ENCODE measurements at regions not wholly inside any gene's neighbourhood (a gene's known extent, or its start where the extent isn't known, plus 50 kb on each side); places are given as distances from the start of the nearest gene placed in this dataset.
A peak's percentile ranks its signal among the peaks of the same experiment; 100 is the strongest.

DNA sequence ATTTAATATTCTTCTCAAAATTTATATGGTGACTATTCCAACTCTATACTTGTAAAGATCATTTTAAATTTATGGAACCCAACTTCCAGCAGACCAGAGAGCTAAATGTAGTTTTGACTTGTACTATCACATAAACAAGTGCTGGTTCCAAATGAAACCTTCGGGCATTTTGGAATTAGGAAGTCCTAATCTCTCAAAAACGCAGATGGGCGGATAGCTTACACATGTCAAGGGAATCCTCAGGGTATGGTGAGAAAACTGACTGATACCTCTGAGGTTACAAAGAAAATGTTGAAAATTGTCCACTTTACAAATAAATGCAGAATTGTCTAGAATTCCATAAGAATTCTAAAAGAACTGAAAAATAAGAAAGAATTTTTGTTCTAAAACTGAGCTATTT is 224.1 kb downstream of the SS18 start:
- DNase-seq = no peak

DNA sequence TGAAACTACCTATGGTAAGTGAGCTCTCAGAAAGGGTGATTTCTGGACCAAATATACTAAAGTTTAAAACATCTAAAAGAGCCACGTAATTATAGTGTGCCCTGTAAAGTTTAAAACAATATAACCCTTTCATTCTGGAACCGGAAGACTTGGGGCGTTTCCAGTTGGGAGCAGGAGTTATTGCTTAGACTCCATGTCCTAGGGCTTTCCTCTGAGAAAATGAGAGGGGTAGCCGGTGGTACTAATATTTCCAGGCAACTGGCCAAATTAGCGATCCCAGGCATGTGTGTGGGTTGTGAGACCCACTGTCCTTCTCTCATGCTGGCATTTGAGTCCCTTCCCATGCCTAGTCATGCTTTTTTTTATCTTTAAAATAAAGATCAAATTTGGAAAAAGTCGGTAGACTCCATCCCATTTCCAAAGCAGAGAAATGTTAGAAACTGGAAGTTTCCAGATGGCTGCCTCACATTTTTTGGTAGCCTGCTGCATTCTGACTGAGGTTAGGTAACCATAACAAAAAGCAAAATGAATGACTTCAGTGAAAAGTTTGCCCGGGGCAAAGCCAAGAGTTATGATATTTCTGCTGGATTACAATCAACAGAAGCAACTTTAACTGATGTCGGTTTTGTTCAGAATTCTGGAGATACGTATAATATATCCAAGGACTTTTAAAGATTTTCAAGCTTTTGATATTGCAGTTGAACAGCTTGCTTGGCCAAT is 227.4 kb downstream of the SS18 start:
- DNase-seq = no peak

DNA sequence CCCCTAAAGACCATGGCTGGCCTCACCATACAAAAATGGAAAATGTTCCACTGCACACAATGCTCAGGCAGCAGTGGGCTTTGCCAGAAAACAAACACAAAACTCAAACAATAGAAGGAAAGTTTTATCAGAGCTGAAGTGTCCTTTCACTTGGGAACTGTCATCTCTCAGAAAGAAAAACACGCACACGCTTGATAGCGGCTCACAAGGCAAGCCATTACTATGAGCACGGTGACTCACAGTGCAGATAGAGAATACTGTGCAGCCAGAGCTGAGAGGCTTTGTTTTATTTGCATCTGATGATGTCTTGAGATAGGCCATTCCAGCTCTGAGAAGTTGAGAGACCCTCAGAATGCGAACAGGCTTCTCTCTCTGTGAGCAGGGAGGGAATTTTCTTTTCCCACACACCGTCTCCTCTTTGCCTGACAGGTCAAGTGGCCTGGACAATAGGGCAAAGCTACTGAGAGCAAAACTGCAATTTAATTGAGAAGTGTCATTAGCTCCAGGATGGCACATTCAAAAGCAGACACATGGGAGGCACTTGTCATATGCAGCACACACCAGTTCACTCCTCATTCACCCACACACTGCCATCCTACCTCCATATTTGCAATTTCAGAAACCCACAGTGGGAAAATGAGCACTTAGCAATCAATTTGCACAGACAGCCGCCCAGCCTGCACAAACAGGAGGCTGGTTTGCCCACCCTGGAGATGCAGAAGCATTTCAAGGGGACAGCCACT is 236.6 kb downstream of the SS18 start:
- DNase-seq = no peak

DNA sequence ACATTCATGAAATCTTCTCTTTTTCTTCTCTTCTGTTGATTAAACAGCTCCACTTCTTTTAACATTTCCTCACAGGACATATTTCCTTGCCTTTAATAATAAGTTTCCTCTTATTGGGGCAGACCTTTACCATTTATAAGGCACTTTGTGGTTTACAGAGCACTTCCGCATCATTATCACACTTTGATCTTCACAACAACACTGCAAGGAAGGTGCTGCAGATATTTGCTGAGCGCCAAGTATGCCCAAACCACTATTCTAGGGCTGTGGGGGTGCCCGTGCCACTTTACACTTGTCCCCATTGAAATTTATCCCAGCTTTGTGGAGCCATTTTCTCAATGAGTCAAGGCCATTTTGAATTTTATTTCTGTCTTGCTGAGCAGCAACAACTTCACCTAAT is 246.6 kb downstream of the SS18 start:
- DNase-seq = no peak

DNA sequence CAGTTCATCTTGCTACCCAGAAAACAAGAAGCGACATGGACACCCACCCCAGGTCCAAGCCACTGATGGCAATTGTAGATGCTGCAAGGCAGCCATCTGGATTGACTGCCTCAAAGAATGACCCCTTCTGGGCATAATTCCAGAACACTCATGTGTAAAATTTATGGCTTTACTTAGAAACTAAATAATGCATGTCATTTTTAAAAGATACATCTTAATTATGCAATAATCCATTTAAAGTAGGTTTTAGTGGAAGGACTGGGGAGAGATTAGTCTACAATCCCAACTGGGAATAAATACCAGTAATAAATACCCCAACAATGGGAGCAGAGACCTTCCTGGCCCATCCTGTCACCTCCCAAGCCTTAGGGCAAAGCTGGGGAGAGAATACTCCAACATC is 247.7 kb downstream of the SS18 start:
- no peak for DNase-seq

GRCh38 chr18:25834061-25834460 is 256.4 kb downstream of the SS18 start:
- DNase-seq = no peak

DNA sequence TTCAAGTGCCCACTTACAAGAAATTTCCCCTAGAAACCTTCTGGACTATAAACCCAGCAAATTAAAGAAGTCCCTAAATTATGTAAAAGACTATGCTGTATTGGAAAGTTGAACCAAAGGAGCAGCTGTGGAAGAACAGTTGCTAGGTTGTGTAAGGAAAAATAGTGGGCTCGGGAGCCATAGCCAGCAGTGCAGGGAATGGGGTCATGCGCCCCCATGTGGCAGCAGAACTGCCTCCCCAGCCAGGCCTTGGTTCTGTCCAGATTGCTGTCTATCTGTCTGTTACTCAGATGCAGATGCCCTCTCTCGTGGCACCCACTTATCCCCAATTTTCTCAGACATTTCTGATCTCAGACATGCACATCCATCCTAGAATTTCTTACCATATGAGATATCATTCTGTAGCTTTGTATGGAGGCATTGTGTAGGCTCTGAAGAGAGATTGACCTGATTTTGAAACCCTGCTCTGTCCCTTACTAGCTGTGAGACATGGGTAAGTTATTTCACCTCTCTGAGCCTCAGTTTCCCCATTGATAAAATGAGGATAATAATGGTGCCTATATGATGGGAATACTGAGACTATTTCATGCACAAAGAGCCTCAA is 258.3 kb downstream of the SS18 start:
- DNase-seq = peak; percentile 80

DNA sequence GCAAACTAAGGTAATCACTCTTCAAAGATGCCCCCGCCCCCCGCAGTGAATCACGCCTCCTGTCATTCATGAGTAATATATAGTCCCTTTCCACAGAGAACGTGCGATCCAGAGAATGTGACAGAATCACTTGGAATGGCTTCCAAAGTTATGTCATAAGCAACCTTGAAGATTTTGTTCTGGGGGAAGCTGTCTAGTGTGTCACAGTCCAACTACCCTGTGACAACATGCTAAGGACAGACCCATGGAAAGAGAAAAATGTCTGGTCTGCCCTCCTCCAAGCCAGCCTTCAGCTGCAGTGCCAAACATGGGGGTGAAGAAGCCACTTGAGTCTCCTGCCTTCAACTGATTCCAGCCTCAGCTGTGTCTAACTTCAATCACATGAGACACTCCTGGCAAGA is 259.1 kb downstream of the SS18 start:
- DNase-seq = no peak

DNA sequence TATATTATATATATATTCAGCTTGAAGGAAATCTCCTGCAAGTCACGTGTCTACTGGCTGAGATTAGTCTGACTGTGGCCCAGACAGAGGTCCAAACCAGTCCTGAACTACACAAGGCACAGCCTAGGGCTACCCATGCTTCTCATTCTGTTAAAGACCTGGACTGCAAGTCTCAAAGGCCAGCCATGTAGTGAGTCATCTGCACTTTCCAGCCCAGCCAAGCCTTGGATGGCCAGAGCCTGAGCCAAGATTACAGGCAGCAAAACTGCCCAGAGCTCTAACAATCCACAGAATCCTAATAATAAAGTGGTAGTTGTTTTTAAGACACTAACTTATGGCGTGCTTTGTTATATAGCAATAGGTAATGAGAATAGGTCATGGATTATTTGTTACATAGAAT is 259.6 kb downstream of the SS18 start:
- peak; percentile 63 for DNase-seq

- peak; percentile 45 for DNase-seq
These were observed 262.4 kb downstream of the SS18 start for GRCh38 chr18:25827961-25828561.

- DNase-seq = no peak
These were observed 263.2 kb downstream of the SS18 start for GRCh38 chr18:25827228-25827627.

- DNase-seq = no peak
These were observed 263.6 kb downstream of the SS18 start for GRCh38 chr18:25826823-25827222.

GRCh38 chr18:25825979-25826776 is 264.2 kb downstream of the SS18 start:
- DNase-seq = no peak

- no peak for DNase-seq
These were observed 265.4 kb downstream of the SS18 start for GRCh38 chr18:25825056-25825455.

- DNase-seq = no peak
These were observed 270.6 kb downstream of the SS18 start for GRCh38 chr18:25819746-25820363.

DNA sequence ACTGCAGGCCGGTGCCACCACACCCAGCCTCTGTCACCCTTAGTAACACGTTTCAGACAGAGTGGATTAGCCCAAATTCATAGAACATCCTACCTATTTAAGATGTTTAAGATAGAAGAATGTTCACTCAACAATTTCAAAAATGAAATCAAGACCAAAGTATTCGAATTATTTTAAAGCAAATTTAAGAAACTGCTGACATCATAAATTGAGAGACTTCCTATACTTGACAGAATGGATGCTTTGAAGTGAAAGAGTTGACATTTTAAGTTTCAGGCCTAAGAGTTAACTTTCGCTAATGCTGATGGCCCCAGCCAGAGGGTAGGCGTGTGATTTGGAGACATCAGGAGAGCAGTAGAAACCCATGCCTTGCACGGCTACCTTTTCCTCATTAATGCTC is 271.9 kb downstream of the SS18 start:
- no peak for DNase-seq

- no peak for DNase-seq
These were observed 272.7 kb downstream of the SS18 start for GRCh38 chr18:25817546-25818237.

DNA sequence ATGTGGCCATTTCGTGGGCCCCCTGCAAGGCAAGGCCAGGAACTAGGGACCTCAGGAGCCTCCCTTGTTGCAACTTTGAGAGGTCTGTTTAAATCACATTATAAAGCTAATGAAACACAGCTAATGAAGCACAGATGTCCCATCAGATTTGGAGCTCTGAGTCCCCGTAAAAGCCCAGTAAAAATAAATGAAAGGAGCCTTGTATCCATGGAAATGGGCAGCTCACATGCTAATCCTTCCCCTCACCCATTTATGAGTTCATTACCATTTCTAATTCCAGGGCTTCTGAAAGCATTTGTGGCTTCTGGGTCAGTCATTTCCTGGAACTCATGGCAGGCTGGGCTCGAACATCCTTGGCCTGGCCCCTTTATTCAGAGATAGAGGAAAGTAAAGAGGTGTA is 274.8 kb downstream of the SS18 start:
- DNase-seq = no peak

DNA sequence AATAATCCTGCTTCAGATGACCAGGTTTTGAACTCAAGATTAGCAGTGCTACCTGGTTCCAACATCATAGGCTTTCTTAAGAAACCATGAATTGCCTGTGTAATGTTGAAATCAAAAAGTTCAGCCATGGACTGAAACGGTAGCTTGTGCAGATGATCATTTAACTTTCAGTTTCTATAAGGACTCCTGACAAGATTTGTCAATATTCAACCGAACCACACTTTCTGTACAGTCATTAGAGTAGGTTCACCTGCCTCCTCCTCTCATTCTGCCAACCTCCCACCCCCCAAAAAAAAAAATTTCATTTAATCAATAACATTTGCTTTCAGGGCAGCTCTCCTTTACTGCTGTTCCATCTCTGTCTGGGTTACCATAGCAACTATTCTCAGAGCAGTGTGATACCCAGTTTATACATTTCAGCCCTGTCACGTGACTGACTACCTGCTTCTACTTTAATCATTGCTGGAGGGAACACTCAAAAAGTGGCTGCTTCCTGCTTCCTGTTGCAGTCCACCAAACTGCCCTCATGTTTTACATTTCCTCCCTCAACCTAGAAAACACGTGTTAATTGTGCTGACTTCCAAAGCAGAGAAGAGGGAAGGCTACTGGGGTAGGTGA is 275.5 kb downstream of the SS18 start:
- no peak for DNase-seq

GRCh38 chr18:25813110-25813509 is 277.3 kb downstream of the SS18 start:
- DNase-seq = no peak

DNA sequence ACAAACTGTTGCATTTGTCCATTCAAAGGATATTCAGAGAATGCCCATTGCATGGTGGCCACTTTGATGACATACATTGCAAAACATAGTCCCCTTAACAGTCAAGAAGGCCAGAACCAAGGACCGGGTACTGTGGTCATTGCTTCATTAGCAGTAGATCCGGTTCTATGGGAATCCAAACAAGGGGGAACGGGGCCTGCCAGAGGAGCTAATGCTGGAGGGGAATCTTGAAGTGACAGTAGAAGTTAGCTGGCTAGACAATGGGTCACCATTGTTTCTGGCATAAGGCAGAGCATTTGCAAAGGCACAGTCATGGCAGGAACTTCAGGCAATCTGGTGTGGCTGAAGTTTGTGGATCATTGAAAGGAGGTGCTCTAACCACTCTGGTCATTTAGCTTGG is 279.7 kb downstream of the SS18 start:
- DNase-seq = no peak
